ENCODE measurements at regions not wholly inside any gene's neighbourhood (a gene's known extent, or its start where the extent isn't known, plus 50 kb on each side); places are given as distances from the start of the nearest gene placed in this dataset.

DNA sequence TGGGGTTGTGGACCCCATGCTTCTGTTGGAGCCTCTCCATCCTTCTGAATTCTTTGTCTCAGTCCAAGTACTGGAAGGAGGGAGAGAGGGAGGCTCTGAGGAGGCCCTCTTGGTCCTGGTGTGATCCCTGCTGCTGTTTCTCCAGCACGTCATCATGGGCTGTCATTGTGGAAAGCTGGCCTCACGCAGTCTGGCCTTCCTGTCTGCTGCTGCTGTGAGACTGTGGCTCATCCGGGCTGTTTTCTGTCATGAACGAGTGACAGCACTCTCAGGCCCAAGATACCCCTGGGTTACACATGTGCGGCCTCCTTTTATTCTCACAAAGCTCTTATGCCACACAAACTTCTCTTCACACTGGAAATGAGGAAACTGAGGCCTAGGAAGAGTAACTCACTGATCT is 499.3 kb downstream of the CCDC171 start:
- TF ChIP-seq, protein P1, sequence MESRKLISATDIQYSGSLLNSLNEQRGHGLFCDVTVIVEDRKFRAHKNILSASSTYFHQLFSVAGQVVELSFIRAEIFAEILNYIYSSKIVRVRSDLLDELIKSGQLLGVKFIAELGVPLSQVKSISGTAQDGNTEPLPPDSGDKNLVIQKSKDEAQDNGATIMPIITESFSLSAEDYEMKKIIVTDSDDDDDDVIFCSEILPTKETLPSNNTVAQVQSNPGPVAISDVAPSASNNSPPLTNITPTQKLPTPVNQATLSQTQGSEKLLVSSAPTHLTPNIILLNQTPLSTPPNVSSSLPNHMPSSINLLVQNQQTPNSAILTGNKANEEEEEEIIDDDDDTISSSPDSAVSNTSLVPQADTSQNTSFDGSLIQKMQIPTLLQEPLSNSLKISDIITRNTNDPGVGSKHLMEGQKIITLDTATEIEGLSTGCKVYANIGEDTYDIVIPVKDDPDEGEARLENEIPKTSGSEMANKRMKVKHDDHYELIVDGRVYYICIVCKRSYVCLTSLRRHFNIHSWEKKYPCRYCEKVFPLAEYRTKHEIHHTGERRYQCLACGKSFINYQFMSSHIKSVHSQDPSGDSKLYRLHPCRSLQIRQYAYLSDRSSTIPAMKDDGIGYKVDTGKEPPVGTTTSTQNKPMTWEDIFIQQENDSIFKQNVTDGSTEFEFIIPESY (IDR thresholded peaks at IDR 0.05; ENCODE audit: borderline replicate concordance, low read depth), result no peak
- no peak for TF ChIP-seq MEF2A (IDR thresholded peaks at IDR 0.05; ENCODE audit: borderline replicate concordance, low read depth)
- no peak for TF ChIP-seq EZH2phosphoT487 (IDR thresholded peaks at IDR 0.05; ENCODE audit: borderline replicate concordance, low read depth)
- no peak for TF ChIP-seq TAF1 (IDR thresholded peaks at IDR 0.05; ENCODE audit: borderline replicate concordance, low read depth, low read length)
- TF ChIP-seq MXI1 (IDR thresholded peaks at IDR 0.05; ENCODE audit: low read depth, low read length), result no peak
- no peak for TF ChIP-seq FOXM1 (IDR thresholded peaks at IDR 0.05; ENCODE audit: low read depth)
- TF ChIP-seq RCOR1 (IDR thresholded peaks at IDR 0.05; ENCODE audit: low read length), result no peak
- TF ChIP-seq GABPA (IDR thresholded peaks at IDR 0.05; ENCODE audit: low read depth), result no peak
- TF ChIP-seq NRF1 (IDR thresholded peaks at IDR 0.05; ENCODE audit: low read depth, low read length), result no peak
- no peak for TF ChIP-seq RFX5 (IDR thresholded peaks at IDR 0.05; ENCODE audit: low read length)
- TF ChIP-seq EP300 (IDR thresholded peaks at IDR 0.05; ENCODE audit: borderline replicate concordance in 1 of 2, low read depth in 1 of 2, low read length in 1 of 2), result no peak
- TF ChIP-seq GATA2 (CRISPR knock-in tag; IDR thresholded peaks at IDR 0.05), result no peak
- TF ChIP-seq TEAD4 (IDR thresholded peaks at IDR 0.05; ENCODE audit: borderline replicate concordance, insufficient read depth), result no peak
- no peak for DNase-seq
- ChIA-PET CTCF (no interaction called here), POLR2A (no interaction called here)
- 79% methylated on average over 5 of the region's 5 CpGs for WGBS (ENCODE audit: low lambda C conversion rate)
- Histone ChIP-seq H3K9me2 (no peaks in the 10 kb centered on the region), H2AFZ (ENCODE audit: low read depth) (no peak overlapping the region), H3F3A (replicated peaks; ENCODE audit: insufficient read depth) (peaks cover 4% of the 10 kb centered on the region), H3K9ac (no peak overlapping the region), H3K4me2 (no peak overlapping the region), H3K27me3 (ENCODE audit: insufficient read depth) (no peaks in the 10 kb centered on the region), H4K20me1 (ENCODE audit: insufficient read depth) (no peaks in the 10 kb centered on the region), H3K9me3 (no peaks in the 10 kb centered on the region), H3K4me3 (ENCODE audit: low read depth in 2 of 2, low read length in 1 of 2) (no peak overlapping the region), H3K4me1 (ENCODE audit: control insufficient read depth in 1 of 2, insufficient read depth in 2 of 2, low read depth in 1 of 2, low read length in 1 of 2) (0 out of 4 replicates have a peak, but pooled peaks cover 0 to 2% of the 10 kb centered on the region in 2 experiments), H3K79me2 (ENCODE audit: insufficient read depth) (no peaks in the 10 kb centered on the region), H3K36me3 (replicated peaks in 1 of 2; ENCODE audit: control insufficient read depth in 1 of 2, insufficient read depth in 2 of 2, low read length in 1 of 2) (no peaks in the 10 kb centered on the region), H3K27ac (ENCODE audit: low read depth in 2 of 2, low read length in 1 of 2) (no peak overlapping the region)

DNA sequence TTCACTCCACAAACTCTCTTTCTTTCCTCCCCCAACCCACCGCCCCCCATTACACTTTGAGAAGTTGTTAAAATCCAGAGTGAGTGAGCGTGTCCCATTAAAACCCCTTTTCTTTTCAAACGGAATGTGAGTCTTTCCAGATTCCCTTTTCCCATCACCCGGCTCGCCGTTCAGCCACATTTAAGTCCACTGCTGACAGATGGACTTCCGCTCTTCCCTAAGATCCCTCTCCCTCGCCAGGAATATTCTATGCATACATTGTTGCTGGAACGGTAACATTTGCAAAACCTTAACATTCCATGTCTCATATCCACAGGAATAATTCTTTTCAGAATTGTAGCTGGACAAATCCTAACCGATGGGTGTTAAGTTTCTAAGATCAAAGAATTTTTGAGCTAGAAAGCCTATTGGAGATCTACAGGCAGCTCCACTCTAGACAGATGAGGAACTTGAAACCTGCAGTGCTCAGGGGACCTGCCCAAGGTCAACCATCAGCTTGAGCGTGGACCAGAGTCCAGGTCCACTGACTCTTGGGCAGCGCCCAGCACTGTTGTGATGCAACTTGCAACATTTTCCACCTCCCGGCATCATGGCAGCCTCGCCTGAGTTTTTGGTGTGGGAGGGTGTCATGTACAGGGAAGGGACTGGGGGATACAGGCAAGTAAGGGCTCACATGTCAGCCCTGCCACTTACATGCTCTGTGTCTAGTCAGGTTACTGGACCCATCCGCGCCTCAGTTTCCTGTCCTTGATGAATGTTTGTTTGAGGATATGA is 500.1 kb downstream of the CCDC171 start:
- 90% methylated on average over 14 of the region's 16 CpGs for WGBS (ENCODE audit: low lambda C conversion rate)
- no peak overlapping the region for H2AFZ ChIP-seq (ENCODE audit: low read depth)
- peaks cover 11% of the 10 kb centered on the region for H3F3A ChIP-seq (replicated peaks; ENCODE audit: insufficient read depth)
- H3K4me3 ChIP-seq (ENCODE audit: low read depth in 2 of 2, low read length in 1 of 2), result no peak overlapping the region
- ChIA-PET CTCF (no interaction called here), POLR2A (no interaction called here)
- no peaks in the 10 kb centered on the region for H4K20me1 ChIP-seq (ENCODE audit: insufficient read depth)
- H3K9me2 ChIP-seq, result no peaks in the 10 kb centered on the region
- H3K4me2 ChIP-seq, result no peak overlapping the region
- no peaks in the 10 kb centered on the region for H3K36me3 ChIP-seq (replicated peaks in 1 of 2; ENCODE audit: control insufficient read depth in 1 of 2, insufficient read depth in 2 of 2, low read length in 1 of 2)
- H3K4me1 ChIP-seq (ENCODE audit: control insufficient read depth in 1 of 2, insufficient read depth in 2 of 2, low read depth in 1 of 2, low read length in 1 of 2), result peaks cover 0 to 8% of the 10 kb centered on the region in 2 experiments; a peak in 1 of 4 replicates
- TF ChIP-seq NFIC (IDR thresholded peaks at IDR 0.05; ENCODE audit: borderline replicate concordance) (no peak), RAD21 (IDR thresholded peaks at IDR 0.05; ENCODE audit: low read length) (no peak), TCF12 (IDR thresholded peaks at IDR 0.05) (no peak), TAF1 (IDR thresholded peaks at IDR 0.05; ENCODE audit: borderline replicate concordance, low read depth, low read length) (no peak), SIN3A (IDR thresholded peaks at IDR 0.05; ENCODE audit: borderline replicate concordance, low read depth, low read length) (no peak), MEF2A (IDR thresholded peaks at IDR 0.05; ENCODE audit: borderline replicate concordance, low read depth) (no peak), GATA2 (CRISPR knock-in tag; IDR thresholded peaks at IDR 0.05) (no peak), YY1 (IDR thresholded peaks at IDR 0.05; ENCODE audit: low read depth) (no peak), NRF1 (IDR thresholded peaks at IDR 0.05; ENCODE audit: low read depth, low read length) (no peak), FOSL2 (IDR thresholded peaks at IDR 0.05; ENCODE audit: borderline replicate concordance, low read depth) (no peak), FOXM1 (IDR thresholded peaks at IDR 0.05; ENCODE audit: low read depth) (no peak)
- TF ChIP-seq, protein P2, sequence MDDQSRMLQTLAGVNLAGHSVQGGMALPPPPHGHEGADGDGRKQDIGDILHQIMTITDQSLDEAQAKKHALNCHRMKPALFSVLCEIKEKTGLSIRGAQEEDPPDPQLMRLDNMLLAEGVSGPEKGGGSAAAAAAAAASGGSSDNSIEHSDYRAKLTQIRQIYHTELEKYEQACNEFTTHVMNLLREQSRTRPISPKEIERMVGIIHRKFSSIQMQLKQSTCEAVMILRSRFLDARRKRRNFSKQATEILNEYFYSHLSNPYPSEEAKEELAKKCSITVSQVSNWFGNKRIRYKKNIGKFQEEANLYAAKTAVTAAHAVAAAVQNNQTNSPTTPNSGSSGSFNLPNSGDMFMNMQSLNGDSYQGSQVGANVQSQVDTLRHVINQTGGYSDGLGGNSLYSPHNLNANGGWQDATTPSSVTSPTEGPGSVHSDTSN (IDR thresholded peaks at IDR 0.05), result no peak
- no peaks in the 10 kb centered on the region for H3K27me3 ChIP-seq (ENCODE audit: insufficient read depth)
- DNase-seq, result no peak
- H3K9ac ChIP-seq, result no peak overlapping the region
- no peak overlapping the region for H3K27ac ChIP-seq (ENCODE audit: low read depth in 2 of 2, low read length in 1 of 2)
- H3K9me3 ChIP-seq, result no peaks in the 10 kb centered on the region
- H3K79me2 ChIP-seq (ENCODE audit: insufficient read depth), result no peaks in the 10 kb centered on the region

All from SK-N-SH (cell line).